H9 (cell line): ENCODE measurements at regions not wholly inside any gene's neighbourhood (a gene's known extent, or its start where the extent isn't known, plus 50 kb on each side); places are given as distances from the start of the nearest gene placed in this dataset.

Experiments
- DNase-seq: peaks from one replicate; pipeline ENCODE4 v3.0.0-alpha.2; 2017
- H2AFZ ChIP-seq: one replicate; pipeline ENCODE4 v1.6.1; 2013; ENCODE audit warnings: mild to moderate bottlenecking, low read length, control low read depth, moderate library complexity
- H2AK5ac ChIP-seq: 2 replicates; pipeline ENCODE4 v1.6.1; 2013; ENCODE audit warnings: low read length, control low read depth, mixed read lengths; ENCODE audit not compliant: insufficient read length
- H2BK120ac ChIP-seq: one replicate; pipeline ENCODE4 v1.6.1; 2013; ENCODE audit warnings: low read depth, mild to moderate bottlenecking, low read length, control low read depth, inconsistent platforms; ENCODE audit not compliant: poor library complexity, severe bottlenecking
- H2BK12ac ChIP-seq: 2 replicates; pipeline ENCODE4 v1.6.1; 2013; ENCODE audit warnings: low read length, control low read depth, mixed read lengths, low read depth; ENCODE audit not compliant: insufficient read length
- H2BK15ac ChIP-seq: 2 replicates; pipeline ENCODE4 v1.6.1; 2013; ENCODE audit warnings: low read depth, low read length, control low read depth
- H2BK20ac ChIP-seq: one replicate; pipeline ENCODE4 v1.6.1; 2013; ENCODE audit warnings: low read depth, mild to moderate bottlenecking, low read length, control low read depth, inconsistent platforms; ENCODE audit not compliant: poor library complexity, severe bottlenecking
- H2BK5ac ChIP-seq: 2 replicates; pipeline ENCODE4 v1.6.1; 2013; ENCODE audit warnings: low read length, control low read depth, mixed read lengths; ENCODE audit not compliant: insufficient read length
- H3K14ac ChIP-seq: 2 replicates; pipeline ENCODE4 v1.6.1; 2013; ENCODE audit warnings: low read length, control low read depth; ENCODE audit not compliant: insufficient read depth
- H3K18ac ChIP-seq: 2 replicates; pipeline ENCODE4 v1.6.1; 2013; ENCODE audit warnings: low read depth, mild to moderate bottlenecking, mixed read lengths, low read length, control low read depth; ENCODE audit not compliant: insufficient read length
- H3K23ac ChIP-seq: 2 replicates; pipeline ENCODE4 v1.6.1; 2013; ENCODE audit warnings: low read length, control low read depth, mixed read lengths, low read depth; ENCODE audit not compliant: insufficient read length
- H3K23me2 ChIP-seq: 2 replicates; pipeline ENCODE4 v1.6.1; 2013; ENCODE audit warnings: low read depth, mild to moderate bottlenecking, mixed read lengths, low read length, control low read depth; ENCODE audit not compliant: insufficient read length, poor library complexity, severe bottlenecking
- H3K27ac ChIP-seq: 2 replicates; pipeline ENCODE4 v1.5.1; 2013; ENCODE audit warnings: low read length, control low read depth, mixed read lengths, low read depth; ENCODE audit not compliant: insufficient read length
- H3K27me3 ChIP-seq: 2 replicates; pipeline ENCODE4 v1.6.1; 2013; ENCODE audit warnings: low read length, control low read depth, inconsistent platforms; ENCODE audit not compliant: insufficient read depth
- H3K4ac ChIP-seq: 2 replicates; pipeline ENCODE4 v1.6.1; 2013; ENCODE audit warnings: low read depth, mild to moderate bottlenecking, control low read depth, inconsistent platforms, low read length, moderate library complexity
- H3K4me1 ChIP-seq: 2 replicates; pipeline ENCODE4 v1.6.1; 2013; ENCODE audit warnings: low read length, control low read depth, inconsistent platforms; ENCODE audit not compliant: insufficient read depth
- H3K4me2 ChIP-seq: 2 replicates; pipeline ENCODE4 v1.6.1; 2013; ENCODE audit warnings: low read length, control low read depth, mixed read lengths; ENCODE audit not compliant: insufficient read length, insufficient read depth
- H3K56ac ChIP-seq: 2 replicates; pipeline ENCODE4 v1.6.1; 2013; ENCODE audit warnings: low read depth, mild to moderate bottlenecking, mixed read lengths, low read length, control low read depth; ENCODE audit not compliant: insufficient read length
- H3K79me1 ChIP-seq: 2 replicates; pipeline ENCODE4 v1.6.1; 2013; ENCODE audit warnings: low read depth, mild to moderate bottlenecking, moderate library complexity, low read length, control low read depth, inconsistent platforms; ENCODE audit not compliant: insufficient read depth, poor library complexity, severe bottlenecking
- H3K79me2 ChIP-seq: 2 replicates; pipeline ENCODE4 v1.6.1; 2013; ENCODE audit warnings: low read length, control low read depth, inconsistent platforms; ENCODE audit not compliant: insufficient read depth
- H3K9ac ChIP-seq: 2 replicates; pipeline ENCODE4 v1.6.1; 2013; ENCODE audit warnings: low read length, control low read depth, mixed read lengths; ENCODE audit not compliant: insufficient read length; ENCODE audit errors: extremely low read depth
- H3K9me3 ChIP-seq: one replicate; pipeline ENCODE4 v1.6.1; 2013; ENCODE audit warnings: low read depth, low read length, inconsistent platforms; ENCODE audit not compliant: control insufficient read depth
- H3T11ph ChIP-seq: one replicate; pipeline ENCODE4 v1.6.1; 2013; ENCODE audit warnings: mild to moderate bottlenecking, low read length, control low read depth, inconsistent platforms
- H4K20me1 ChIP-seq: one replicate; pipeline ENCODE4 v1.6.1; 2013; ENCODE audit not compliant: control insufficient read depth, insufficient read length, insufficient read depth
- H4K5ac ChIP-seq: 2 replicates; pipeline ENCODE4 v1.6.1; 2013; ENCODE audit warnings: low read depth, mild to moderate bottlenecking, mixed read lengths, low read length, control low read depth; ENCODE audit not compliant: insufficient read length
- H4K8ac ChIP-seq: replicated peaks from 2 replicates; pipeline ENCODE4 v1.6.1; 2013; ENCODE audit warnings: low read length, control low read depth, mixed read lengths, low read depth; ENCODE audit not compliant: insufficient read length
- H4K91ac ChIP-seq: 2 replicates; pipeline ENCODE4 v1.6.1; 2013; ENCODE audit warnings: low read depth, mild to moderate bottlenecking, moderate library complexity, mixed read lengths, low read length, control low read depth; ENCODE audit not compliant: insufficient read length
- H3K27ac Mint-ChIP-seq, 3 experiments: 2 replicates in 2 of 3; 3 replicates in 1 of 3; pipeline ENCODE4 v1.8.0; 2020 to 2021; ENCODE audit warnings: mixed read lengths in 3 of 3, mild to moderate bottlenecking in 1 of 3, moderate library complexity in 1 of 3
- H3K27me3 Mint-ChIP-seq: 2 replicates; pipeline ENCODE4 v1.8.0; 2021; ENCODE audit warnings: low read depth, mild to moderate bottlenecking, moderate library complexity, mixed read lengths
- H3K36me3 Mint-ChIP-seq, 3 experiments: 2 replicates in 2 of 3; 3 replicates in 1 of 3; pipeline ENCODE4 v1.8.0; 2020 to 2021; ENCODE audit warnings: low read depth in 3 of 3, mixed read lengths in 3 of 3; ENCODE audit not compliant: insufficient read depth in 1 of 3
- H3K4me1 Mint-ChIP-seq, 2 experiments: 2 replicates each; pipeline ENCODE4 v1.8.0; 2020; ENCODE audit warnings: mixed read lengths in 2 of 2
- H3K4me3 Mint-ChIP-seq, 2 experiments: 2 replicates in 1 of 2; 3 replicates in 1 of 2; pipeline ENCODE4 v1.8.0; 2020 to 2021; ENCODE audit warnings: mild to moderate bottlenecking in 2 of 2, mixed read lengths in 2 of 2, moderate library complexity in 1 of 2
- H3K9me3 Mint-ChIP-seq, 2 experiments: 2 replicates in 1 of 2; 3 replicates in 1 of 2; pipeline ENCODE4 v1.8.0; 2020; ENCODE audit warnings: mild to moderate bottlenecking in 2 of 2, mixed read lengths in 2 of 2, moderate library complexity in 1 of 2
- WGBS: extraction: QIAGEN DNeasy Blood & Tissue Kit; methylation state at CpG from one replicate; pipeline ENCODE4 v1.1.7; 2013; ENCODE audit warnings: missing lambda C conversion rate, low lambda C conversion rate, mixed read lengths; ENCODE audit not compliant: insufficient read length; ENCODE audit errors: extremely low coverage; 5-methylcytosine and 5-hydroxymethylcytosine counted together
- TF ChIP-seq, protein P1 (sequence below): fragments of 200-600 bp; sonication (generic); conservative IDR thresholded peaks from 3 replicates; pipeline ENCODE4 v1.8.0; 2021; ENCODE audit warnings: antibody characterized with exemption, mild to moderate bottlenecking

DNA sequence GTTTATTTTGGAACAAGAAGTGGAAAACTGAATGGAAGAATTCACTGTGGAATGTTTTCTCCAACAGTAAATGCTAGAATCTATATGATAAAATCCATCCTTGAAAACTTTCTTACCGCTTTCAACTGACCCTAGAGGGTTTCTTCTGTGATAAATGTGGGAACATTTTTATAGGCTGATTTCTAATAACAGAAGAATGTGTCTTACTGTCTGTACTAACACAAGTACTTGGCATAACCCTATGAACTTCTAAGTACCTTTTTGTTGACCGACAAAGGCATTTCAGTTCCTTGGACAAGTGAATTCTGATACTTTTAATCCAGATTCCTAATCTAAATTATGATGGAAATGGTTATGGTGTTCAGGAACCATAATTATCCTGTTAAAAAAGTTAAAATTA, 1109.7 kb upstream of the FLRT2 start:
- no peak overlapping the region for H2BK15ac ChIP-seq
- no peaks in the 10 kb centered on the region for H4K20me1 ChIP-seq
- H3K14ac ChIP-seq, result no peak overlapping the region
- no peak overlapping the region for H3K4me3 Mint-ChIP-seq
- H3T11ph ChIP-seq, result no peak overlapping the region
- no peaks in the 10 kb centered on the region for H3K79me1 ChIP-seq
- H4K91ac ChIP-seq, result no peak overlapping the region
- no peak for DNase-seq
- no peaks in the 10 kb centered on the region for H3K9me3 Mint-ChIP-seq
- H2AK5ac ChIP-seq, result no peak overlapping the region
- H4K8ac ChIP-seq, result no peak overlapping the region
- TF ChIP-seq, protein P1, sequence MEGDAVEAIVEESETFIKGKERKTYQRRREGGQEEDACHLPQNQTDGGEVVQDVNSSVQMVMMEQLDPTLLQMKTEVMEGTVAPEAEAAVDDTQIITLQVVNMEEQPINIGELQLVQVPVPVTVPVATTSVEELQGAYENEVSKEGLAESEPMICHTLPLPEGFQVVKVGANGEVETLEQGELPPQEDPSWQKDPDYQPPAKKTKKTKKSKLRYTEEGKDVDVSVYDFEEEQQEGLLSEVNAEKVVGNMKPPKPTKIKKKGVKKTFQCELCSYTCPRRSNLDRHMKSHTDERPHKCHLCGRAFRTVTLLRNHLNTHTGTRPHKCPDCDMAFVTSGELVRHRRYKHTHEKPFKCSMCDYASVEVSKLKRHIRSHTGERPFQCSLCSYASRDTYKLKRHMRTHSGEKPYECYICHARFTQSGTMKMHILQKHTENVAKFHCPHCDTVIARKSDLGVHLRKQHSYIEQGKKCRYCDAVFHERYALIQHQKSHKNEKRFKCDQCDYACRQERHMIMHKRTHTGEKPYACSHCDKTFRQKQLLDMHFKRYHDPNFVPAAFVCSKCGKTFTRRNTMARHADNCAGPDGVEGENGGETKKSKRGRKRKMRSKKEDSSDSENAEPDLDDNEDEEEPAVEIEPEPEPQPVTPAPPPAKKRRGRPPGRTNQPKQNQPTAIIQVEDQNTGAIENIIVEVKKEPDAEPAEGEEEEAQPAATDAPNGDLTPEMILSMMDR, result no peak
- H4K5ac ChIP-seq, result no peak overlapping the region
- no peak overlapping the region for H2BK120ac ChIP-seq
- H2BK5ac ChIP-seq, result no peak overlapping the region
- H2AFZ ChIP-seq, result no peak overlapping the region
- H3K18ac ChIP-seq, result no peak overlapping the region
- H3K4me2 ChIP-seq, result no peak overlapping the region
- H3K4me1 Mint-ChIP-seq, result no peaks in the 10 kb centered on the region
- no peaks in the 10 kb centered on the region for H3K23me2 ChIP-seq
- H3K23ac ChIP-seq, result no peak overlapping the region
- H3K36me3 Mint-ChIP-seq, result no peaks in the 10 kb centered on the region; a peak in 1 of 7 replicates
- H3K27me3 Mint-ChIP-seq, result no peaks in the 10 kb centered on the region
- no peaks in the 10 kb centered on the region for H3K9me3 ChIP-seq
- no peak overlapping the region for H3K27ac ChIP-seq
- H3K27me3 ChIP-seq, result no peaks in the 10 kb centered on the region
- no peak overlapping the region for H3K56ac ChIP-seq
- no CpG with 5 or more reads among the region's 2 CpGs for WGBS
- no peak overlapping the region for H3K4ac ChIP-seq
- H3K27ac Mint-ChIP-seq, result no peak overlapping the region
- no peak overlapping the region for H3K9ac ChIP-seq
- no peak overlapping the region for H2BK20ac ChIP-seq
- H2BK12ac ChIP-seq, result no peak overlapping the region
- no peaks in the 10 kb centered on the region for H3K79me2 ChIP-seq
- H3K4me1 ChIP-seq, result no peaks in the 10 kb centered on the region
